HepG2 (cell line): ENCODE measurements at regions not wholly inside any gene's neighbourhood (a gene's known extent, or its start where the extent isn't known, plus 50 kb on each side); places are given as distances from the start of the nearest gene placed in this dataset.

Source experiments
- CEBPB ChIP-seq: IDR thresholded peaks from 2 replicates; pipeline ENCODE4 v1.6.1; 2011; ENCODE audit warnings: low read depth, low read length, improper control_type of control experiment, borderline replicate concordance
- HNRNPLL ChIP-seq: fragments of 200-400 bp; formaldehyde crosslinking; IDR thresholded peaks from 2 replicates; pipeline ENCODE4 v1.6.1; 2017; ENCODE audit warnings: mild to moderate bottlenecking, low read depth, low read length; ENCODE audit not compliant: poor library complexity, severe bottlenecking
- KDM5B ChIP-seq: sonication (generic); formaldehyde crosslinking; IDR thresholded peaks from 2 replicates; pipeline ENCODE4 v1.4.0; 2020; ENCODE audit warnings: missing genetic modification reagents, mild to moderate bottlenecking, borderline replicate concordance
- KLF15 ChIP-seq: sonication (generic); formaldehyde crosslinking; IDR thresholded peaks from 2 replicates; pipeline ENCODE4 v1.8.1; 2023; ENCODE audit warnings: borderline replicate concordance, mild to moderate bottlenecking, inconsistent platforms, missing genetic modification reagents, mixed read lengths
- PHF21A ChIP-seq: sonication (generic); formaldehyde crosslinking; IDR thresholded peaks from 2 replicates; pipeline ENCODE4 v1.5.0; 2020; ENCODE audit warnings: mild to moderate bottlenecking, missing genetic modification reagents
- WIZ ChIP-seq: sonication (generic); formaldehyde crosslinking; IDR thresholded peaks from 2 replicates; pipeline ENCODE4 v1.5.1; 2020; ENCODE audit warnings: mild to moderate bottlenecking, missing genetic modification reagents
- ZFP37 ChIP-seq: sonication (generic); formaldehyde crosslinking; IDR thresholded peaks from 2 replicates; pipeline ENCODE4 v1.4.0; 2020; ENCODE audit warnings: missing genetic modification reagents, borderline replicate concordance
- ZNF639 ChIP-seq: conservative IDR thresholded peaks from 2 replicates; pipeline ENCODE4 v1.6.1; 2018; ENCODE audit warnings: missing genetic modification reagents
- ZNF691 ChIP-seq: sonication (generic); formaldehyde crosslinking; IDR thresholded peaks from 2 replicates; pipeline ENCODE4 v1.4.0; 2020; ENCODE audit warnings: missing genetic modification reagents, low read depth, mild to moderate bottlenecking, borderline replicate concordance
- ZNF720 ChIP-seq: sonication (generic); formaldehyde crosslinking; IDR thresholded peaks from 2 replicates; pipeline ENCODE4 v1.4.0; 2020; ENCODE audit warnings: missing genetic modification reagents
- ZSCAN31 ChIP-seq: sonication (generic); formaldehyde crosslinking; IDR thresholded peaks from 2 replicates; pipeline ENCODE4 v1.5.0; 2020; ENCODE audit warnings: low read depth, mild to moderate bottlenecking, missing genetic modification reagents
- TF ChIP-seq, protein P1 (sequence below): sonication (generic); formaldehyde crosslinking; IDR thresholded peaks from 2 replicates; pipeline ENCODE4 v1.4.0; 2020; ENCODE audit warnings: missing genetic modification reagents
- TF ChIP-seq, protein P2 (sequence below): IDR thresholded peaks from 2 replicates; pipeline ENCODE4 v1.6.1; 2016
- TF ChIP-seq, protein P3 (sequence below): sonication (generic); formaldehyde crosslinking; IDR thresholded peaks from 2 replicates; pipeline ENCODE4 v1.8.0; 2023; ENCODE audit warnings: mild to moderate bottlenecking, missing genetic modification reagents
- TF ChIP-seq, protein P4 (sequence below): IDR thresholded peaks from 2 replicates; pipeline ENCODE4 v1.6.1; 2016; ENCODE audit warnings: missing genetic modification reagents, missing compliant biosample characterization
- TF ChIP-seq, protein P5 (sequence below): sonication (generic); formaldehyde crosslinking; conservative IDR thresholded peaks from 2 replicates; pipeline ENCODE4 v1.8.0; 2022; ENCODE audit warnings: mild to moderate bottlenecking, moderate library complexity, missing genetic modification reagents

DNA sequence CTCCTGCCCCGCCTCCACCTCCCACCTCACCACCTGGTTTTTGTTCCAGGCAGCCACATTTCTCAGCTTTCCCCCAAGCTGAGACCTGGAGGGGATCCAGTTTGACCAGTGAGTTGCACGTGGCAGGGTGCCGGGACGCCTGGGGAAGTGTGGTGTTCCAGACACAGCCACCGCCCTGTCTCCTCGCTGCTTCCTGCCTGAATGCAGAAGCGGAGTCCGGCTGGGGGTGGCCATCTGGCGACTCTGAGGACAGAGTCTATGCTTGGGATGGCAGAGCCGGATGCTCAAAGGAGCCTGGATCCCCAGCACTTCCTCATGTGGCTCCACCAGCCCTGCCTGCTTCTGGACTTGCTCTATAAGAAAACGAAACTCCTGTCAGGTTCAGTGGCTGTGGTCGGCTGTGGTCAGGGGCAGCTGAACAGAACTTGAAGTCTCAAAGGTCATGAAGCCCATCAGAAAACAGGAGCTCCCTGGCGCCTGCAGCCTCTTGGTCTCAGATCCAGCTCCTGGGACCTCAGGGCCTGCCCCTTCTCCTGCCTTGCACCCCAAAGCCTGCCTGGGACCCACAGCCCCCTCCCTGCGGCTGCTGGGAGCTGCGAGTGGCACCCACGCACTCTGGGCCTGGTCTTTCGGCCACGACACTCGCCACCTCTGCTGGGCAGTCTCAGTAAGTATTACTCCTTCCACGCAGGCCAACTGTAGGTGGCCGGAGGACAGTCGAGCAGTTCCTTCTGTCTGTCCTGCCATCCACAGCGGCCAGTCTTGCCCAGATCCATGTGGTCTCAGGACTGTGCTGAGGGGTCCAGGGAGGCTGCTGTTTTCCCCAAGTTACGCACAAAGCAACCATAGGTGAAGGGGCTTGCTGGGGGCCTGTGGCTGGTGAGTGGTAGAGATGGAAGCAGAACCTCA is 112.8 kb upstream of the MEF2A start (continued):
- TF ChIP-seq, protein P1, sequence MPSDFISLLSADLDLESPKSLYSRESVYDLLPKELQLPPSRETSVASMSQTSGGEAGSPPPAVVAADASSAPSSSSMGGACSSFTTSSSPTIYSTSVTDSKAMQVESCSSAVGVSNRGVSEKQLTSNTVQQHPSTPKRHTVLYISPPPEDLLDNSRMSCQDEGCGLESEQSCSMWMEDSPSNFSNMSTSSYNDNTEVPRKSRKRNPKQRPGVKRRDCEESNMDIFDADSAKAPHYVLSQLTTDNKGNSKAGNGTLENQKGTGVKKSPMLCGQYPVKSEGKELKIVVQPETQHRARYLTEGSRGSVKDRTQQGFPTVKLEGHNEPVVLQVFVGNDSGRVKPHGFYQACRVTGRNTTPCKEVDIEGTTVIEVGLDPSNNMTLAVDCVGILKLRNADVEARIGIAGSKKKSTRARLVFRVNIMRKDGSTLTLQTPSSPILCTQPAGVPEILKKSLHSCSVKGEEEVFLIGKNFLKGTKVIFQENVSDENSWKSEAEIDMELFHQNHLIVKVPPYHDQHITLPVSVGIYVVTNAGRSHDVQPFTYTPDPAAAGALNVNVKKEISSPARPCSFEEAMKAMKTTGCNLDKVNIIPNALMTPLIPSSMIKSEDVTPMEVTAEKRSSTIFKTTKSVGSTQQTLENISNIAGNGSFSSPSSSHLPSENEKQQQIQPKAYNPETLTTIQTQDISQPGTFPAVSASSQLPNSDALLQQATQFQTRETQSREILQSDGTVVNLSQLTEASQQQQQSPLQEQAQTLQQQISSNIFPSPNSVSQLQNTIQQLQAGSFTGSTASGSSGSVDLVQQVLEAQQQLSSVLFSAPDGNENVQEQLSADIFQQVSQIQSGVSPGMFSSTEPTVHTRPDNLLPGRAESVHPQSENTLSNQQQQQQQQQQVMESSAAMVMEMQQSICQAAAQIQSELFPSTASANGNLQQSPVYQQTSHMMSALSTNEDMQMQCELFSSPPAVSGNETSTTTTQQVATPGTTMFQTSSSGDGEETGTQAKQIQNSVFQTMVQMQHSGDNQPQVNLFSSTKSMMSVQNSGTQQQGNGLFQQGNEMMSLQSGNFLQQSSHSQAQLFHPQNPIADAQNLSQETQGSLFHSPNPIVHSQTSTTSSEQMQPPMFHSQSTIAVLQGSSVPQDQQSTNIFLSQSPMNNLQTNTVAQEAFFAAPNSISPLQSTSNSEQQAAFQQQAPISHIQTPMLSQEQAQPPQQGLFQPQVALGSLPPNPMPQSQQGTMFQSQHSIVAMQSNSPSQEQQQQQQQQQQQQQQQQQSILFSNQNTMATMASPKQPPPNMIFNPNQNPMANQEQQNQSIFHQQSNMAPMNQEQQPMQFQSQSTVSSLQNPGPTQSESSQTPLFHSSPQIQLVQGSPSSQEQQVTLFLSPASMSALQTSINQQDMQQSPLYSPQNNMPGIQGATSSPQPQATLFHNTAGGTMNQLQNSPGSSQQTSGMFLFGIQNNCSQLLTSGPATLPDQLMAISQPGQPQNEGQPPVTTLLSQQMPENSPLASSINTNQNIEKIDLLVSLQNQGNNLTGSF (CRISPR knock-in tag), result peak; percentile 28; the same call in 1 of the 2 replicates
- TF ChIP-seq, protein P2, sequence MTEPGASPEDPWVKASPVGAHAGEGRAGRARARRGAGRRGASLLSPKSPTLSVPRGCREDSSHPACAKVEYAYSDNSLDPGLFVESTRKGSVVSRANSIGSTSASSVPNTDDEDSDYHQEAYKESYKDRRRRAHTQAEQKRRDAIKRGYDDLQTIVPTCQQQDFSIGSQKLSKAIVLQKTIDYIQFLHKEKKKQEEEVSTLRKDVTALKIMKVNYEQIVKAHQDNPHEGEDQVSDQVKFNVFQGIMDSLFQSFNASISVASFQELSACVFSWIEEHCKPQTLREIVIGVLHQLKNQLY (CRISPR knock-in tag), result no peak
- TF ChIP-seq ZSCAN31 (no peak), PHF21A (CRISPR knock-in tag) (no peak), CEBPB (no peak), ZNF691 (CRISPR knock-in tag) (0 out of 2 replicates have a peak, but pooled peaks have one; percentile 8), HNRNPLL (no peak), ZNF639 (CRISPR knock-in tag) (no peak), ZNF720 (no peak), ZFP37 (CRISPR knock-in tag) (no peak), KLF15 (CRISPR knock-in tag) (no peak), KDM5B (no peak), WIZ (CRISPR knock-in tag) (0 out of 2 replicates have a peak, but pooled peaks have one; percentile 19)
- TF ChIP-seq, protein P3, sequence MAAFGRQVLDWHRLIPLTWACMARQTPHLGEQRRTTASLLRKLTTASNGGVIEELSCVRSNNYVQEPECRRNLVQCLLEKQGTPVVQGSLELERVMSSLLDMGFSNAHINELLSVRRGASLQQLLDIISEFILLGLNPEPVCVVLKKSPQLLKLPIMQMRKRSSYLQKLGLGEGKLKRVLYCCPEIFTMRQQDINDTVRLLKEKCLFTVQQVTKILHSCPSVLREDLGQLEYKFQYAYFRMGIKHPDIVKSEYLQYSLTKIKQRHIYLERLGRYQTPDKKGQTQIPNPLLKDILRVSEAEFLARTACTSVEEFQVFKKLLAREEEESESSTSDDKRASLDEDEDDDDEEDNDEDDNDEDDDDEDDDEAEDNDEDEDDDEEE, result 0 out of 2 replicates have a peak, but pooled peaks have one; percentile 37
- TF ChIP-seq, protein P4, sequence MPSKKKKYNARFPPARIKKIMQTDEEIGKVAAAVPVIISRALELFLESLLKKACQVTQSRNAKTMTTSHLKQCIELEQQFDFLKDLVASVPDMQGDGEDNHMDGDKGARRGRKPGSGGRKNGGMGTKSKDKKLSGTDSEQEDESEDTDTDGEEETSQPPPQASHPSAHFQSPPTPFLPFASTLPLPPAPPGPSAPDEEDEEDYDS, result peak; percentile 23; the same call in 1 of the 2 replicates
- TF ChIP-seq, protein P5, sequence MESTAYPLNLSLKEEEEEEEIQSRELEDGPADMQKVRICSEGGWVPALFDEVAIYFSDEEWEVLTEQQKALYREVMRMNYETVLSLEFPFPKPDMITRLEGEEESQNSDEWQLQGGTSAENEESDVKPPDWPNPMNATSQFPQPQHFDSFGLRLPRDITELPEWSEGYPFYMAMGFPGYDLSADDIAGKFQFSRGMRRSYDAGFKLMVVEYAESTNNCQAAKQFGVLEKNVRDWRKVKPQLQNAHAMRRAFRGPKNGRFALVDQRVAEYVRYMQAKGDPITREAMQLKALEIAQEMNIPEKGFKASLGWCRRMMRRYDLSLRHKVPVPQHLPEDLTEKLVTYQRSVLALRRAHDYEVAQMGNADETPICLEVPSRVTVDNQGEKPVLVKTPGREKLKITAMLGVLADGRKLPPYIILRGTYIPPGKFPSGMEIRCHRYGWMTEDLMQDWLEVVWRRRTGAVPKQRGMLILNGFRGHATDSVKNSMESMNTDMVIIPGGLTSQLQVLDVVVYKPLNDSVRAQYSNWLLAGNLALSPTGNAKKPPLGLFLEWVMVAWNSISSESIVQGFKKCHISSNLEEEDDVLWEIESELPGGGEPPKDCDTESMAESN, result no peak
